ENCODE measurements at regions not wholly inside any gene's neighbourhood (a gene's known extent, or its start where the extent isn't known, plus 50 kb on each side); places are given as distances from the start of the nearest gene placed in this dataset.

GRCh38 chr10:129400426-129400825 lies 66.6 kb upstream of the MGMT start:
- Histone ChIP-seq H4K20me1 (ENCODE audit: insufficient read depth) (no peaks in the 10 kb centered on the region), H3F3A (ENCODE audit: insufficient read depth, low read length, poor library complexity, severe bottlenecking) (no peaks in the 10 kb centered on the region), H3K27me3 (ENCODE audit: insufficient read depth, low read depth, low read length) (no peaks in the 10 kb centered on the region), H3K36me3 (ENCODE audit: insufficient read depth, low read length) (no peaks in the 10 kb centered on the region), H3K9me2 (ENCODE audit: insufficient read depth, low read length) (no peaks in the 10 kb centered on the region), H3K9ac (ENCODE audit: low read length) (no peak overlapping the region), H3K4me3 (ENCODE audit: low read length) (no peak overlapping the region), H3K4me2 (ENCODE audit: low read length) (no peak overlapping the region), H3K27ac (ENCODE audit: low read length) (no peak overlapping the region), H2AFZ (ENCODE audit: low read depth, low read length) (no peak overlapping the region), H3K79me2 (replicated peaks; ENCODE audit: insufficient read depth, low read length) (no peaks in the 10 kb centered on the region), H3K9me3 (ENCODE audit: low read length) (no peaks in the 10 kb centered on the region)
- TF ChIP-seq RAD21 (conservative IDR thresholded peaks at IDR 0.05) (no peak), TAF1 (IDR thresholded peaks at IDR 0.05; ENCODE audit: low read depth) (no peak), SMC3 (conservative IDR thresholded peaks at IDR 0.05; ENCODE audit: poor library complexity) (no peak), MXI1 (conservative IDR thresholded peaks at IDR 0.05; ENCODE audit: poor library complexity, severe bottlenecking) (no peak), CTCF (IDR thresholded peaks at IDR 0.05; ENCODE audit: poor library complexity, severe bottlenecking) (no peak)
- TF ChIP-seq, protein P1, sequence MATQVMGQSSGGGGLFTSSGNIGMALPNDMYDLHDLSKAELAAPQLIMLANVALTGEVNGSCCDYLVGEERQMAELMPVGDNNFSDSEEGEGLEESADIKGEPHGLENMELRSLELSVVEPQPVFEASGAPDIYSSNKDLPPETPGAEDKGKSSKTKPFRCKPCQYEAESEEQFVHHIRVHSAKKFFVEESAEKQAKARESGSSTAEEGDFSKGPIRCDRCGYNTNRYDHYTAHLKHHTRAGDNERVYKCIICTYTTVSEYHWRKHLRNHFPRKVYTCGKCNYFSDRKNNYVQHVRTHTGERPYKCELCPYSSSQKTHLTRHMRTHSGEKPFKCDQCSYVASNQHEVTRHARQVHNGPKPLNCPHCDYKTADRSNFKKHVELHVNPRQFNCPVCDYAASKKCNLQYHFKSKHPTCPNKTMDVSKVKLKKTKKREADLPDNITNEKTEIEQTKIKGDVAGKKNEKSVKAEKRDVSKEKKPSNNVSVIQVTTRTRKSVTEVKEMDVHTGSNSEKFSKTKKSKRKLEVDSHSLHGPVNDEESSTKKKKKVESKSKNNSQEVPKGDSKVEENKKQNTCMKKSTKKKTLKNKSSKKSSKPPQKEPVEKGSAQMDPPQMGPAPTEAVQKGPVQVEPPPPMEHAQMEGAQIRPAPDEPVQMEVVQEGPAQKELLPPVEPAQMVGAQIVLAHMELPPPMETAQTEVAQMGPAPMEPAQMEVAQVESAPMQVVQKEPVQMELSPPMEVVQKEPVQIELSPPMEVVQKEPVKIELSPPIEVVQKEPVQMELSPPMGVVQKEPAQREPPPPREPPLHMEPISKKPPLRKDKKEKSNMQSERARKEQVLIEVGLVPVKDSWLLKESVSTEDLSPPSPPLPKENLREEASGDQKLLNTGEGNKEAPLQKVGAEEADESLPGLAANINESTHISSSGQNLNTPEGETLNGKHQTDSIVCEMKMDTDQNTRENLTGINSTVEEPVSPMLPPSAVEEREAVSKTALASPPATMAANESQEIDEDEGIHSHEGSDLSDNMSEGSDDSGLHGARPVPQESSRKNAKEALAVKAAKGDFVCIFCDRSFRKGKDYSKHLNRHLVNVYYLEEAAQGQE (IDR thresholded peaks at IDR 0.05; ENCODE audit: borderline replicate concordance) = no peak

DNA sequence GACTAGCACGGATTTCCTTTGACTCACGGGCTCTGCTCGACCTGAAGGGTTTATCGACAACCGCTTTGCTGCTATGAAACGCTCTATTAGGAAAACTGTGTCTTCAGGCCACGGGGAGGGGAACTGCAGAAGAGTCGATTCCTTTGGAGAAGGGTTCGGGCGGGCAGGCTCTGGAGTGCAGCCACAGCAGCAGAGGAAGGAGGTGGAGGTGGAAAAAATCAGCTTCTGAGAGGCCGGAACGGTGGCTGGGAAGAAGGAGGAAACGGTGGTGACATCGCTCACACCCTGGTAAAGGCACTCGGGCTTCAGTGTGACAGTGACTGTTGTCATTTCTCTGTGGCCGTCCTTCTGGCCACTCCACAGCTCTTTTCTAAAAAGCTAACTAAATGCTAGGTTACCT lies 64.6 kb upstream of the MGMT start:
- Histone ChIP-seq H4K20me1 (ENCODE audit: insufficient read depth) (no peaks in the 10 kb centered on the region), H3K9me3 (ENCODE audit: low read length) (no peaks in the 10 kb centered on the region), H3K4me2 (ENCODE audit: low read length) (no peak overlapping the region), H3K36me3 (ENCODE audit: insufficient read depth, low read length) (no peaks in the 10 kb centered on the region), H3K9me2 (ENCODE audit: insufficient read depth, low read length) (no peaks in the 10 kb centered on the region), H3F3A (ENCODE audit: insufficient read depth, low read length, poor library complexity, severe bottlenecking) (no peaks in the 10 kb centered on the region), H3K27me3 (ENCODE audit: insufficient read depth, low read depth, low read length) (no peaks in the 10 kb centered on the region), H3K4me3 (ENCODE audit: low read length) (no peak overlapping the region), H2AFZ (ENCODE audit: low read depth, low read length) (no peak overlapping the region), H3K27ac (ENCODE audit: low read length) (no peak overlapping the region), H3K79me2 (replicated peaks; ENCODE audit: insufficient read depth, low read length) (no peaks in the 10 kb centered on the region), H3K9ac (ENCODE audit: low read length) (no peak overlapping the region)
- no peak for TF ChIP-seq POLR2AphosphoS5 (IDR thresholded peaks at IDR 0.05)
- no peak for TF ChIP-seq MXI1 (conservative IDR thresholded peaks at IDR 0.05; ENCODE audit: poor library complexity, severe bottlenecking)
- no peak for TF ChIP-seq CTCF (IDR thresholded peaks at IDR 0.05; ENCODE audit: poor library complexity, severe bottlenecking)
- TF ChIP-seq, protein P1 (IDR thresholded peaks at IDR 0.05; ENCODE audit: borderline replicate concordance) = no peak
- TF ChIP-seq EP300 (conservative IDR thresholded peaks at IDR 0.05; ENCODE audit: poor library complexity, severe bottlenecking) = no peak
- TF ChIP-seq SMC3 (conservative IDR thresholded peaks at IDR 0.05; ENCODE audit: poor library complexity) = no peak
- no peak for TF ChIP-seq TAF1 (IDR thresholded peaks at IDR 0.05; ENCODE audit: low read depth)
- no peak for TF ChIP-seq RAD21 (conservative IDR thresholded peaks at IDR 0.05)
- TF ChIP-seq EZH2 (IDR thresholded peaks at IDR 0.05; ENCODE audit: borderline replicate concordance, insufficient read depth, low read length, poor library complexity, severe bottlenecking) = no peak
